ENCODE measurements at regions not wholly inside any gene's neighbourhood (a gene's known extent, or its start where the extent isn't known, plus 50 kb on each side); places are given as distances from the start of the nearest gene placed in this dataset.

GRCh38 chr2:239839306-239839705 lies 185.8 kb downstream of the NDUFA10 start:
- TF ChIP-seq, protein P1, sequence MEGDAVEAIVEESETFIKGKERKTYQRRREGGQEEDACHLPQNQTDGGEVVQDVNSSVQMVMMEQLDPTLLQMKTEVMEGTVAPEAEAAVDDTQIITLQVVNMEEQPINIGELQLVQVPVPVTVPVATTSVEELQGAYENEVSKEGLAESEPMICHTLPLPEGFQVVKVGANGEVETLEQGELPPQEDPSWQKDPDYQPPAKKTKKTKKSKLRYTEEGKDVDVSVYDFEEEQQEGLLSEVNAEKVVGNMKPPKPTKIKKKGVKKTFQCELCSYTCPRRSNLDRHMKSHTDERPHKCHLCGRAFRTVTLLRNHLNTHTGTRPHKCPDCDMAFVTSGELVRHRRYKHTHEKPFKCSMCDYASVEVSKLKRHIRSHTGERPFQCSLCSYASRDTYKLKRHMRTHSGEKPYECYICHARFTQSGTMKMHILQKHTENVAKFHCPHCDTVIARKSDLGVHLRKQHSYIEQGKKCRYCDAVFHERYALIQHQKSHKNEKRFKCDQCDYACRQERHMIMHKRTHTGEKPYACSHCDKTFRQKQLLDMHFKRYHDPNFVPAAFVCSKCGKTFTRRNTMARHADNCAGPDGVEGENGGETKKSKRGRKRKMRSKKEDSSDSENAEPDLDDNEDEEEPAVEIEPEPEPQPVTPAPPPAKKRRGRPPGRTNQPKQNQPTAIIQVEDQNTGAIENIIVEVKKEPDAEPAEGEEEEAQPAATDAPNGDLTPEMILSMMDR (IDR thresholded peaks at IDR 0.05; ENCODE audit: insufficient read depth, low read depth, low read length): no peak
- no peak for DNase-seq (ENCODE audit: low read depth)
- no peak overlapping the region for H3K4me3 ChIP-seq (ENCODE audit: low read depth, low read length)

DNA sequence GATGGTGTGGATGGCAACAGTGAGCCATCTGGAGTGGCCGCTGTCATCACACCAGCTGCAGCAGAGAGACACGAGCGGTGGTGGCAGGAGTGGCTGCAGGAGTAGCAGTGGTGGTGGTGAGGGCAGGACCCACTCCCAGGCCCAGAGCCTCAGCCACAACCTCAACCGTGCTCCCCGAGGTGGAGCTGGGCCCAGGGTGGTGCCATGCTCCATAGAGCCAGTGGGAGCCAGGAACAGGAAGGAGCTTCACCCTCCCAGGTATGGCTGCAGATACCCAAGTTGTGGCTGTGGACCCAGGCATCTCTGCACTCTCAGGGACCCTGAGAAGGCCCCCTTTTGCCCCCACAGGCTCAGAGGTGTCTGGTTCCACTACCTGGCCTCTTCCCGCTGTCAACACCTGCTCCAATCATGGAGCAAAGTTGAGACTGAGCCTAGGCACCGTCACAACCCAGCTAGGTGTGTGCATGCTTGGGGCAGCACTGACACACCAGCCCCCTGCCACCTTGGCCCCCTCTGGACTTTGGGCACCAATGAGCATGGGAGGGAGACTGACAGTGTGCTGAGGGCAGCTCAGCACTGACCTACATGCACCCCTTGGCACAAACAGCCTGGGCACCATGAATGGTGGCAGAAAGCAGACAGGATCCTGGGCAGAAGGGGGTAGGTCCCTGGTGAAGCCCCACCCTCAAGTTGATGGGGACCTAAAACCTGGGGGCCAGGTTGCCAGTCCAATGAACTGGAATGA lies 188.9 kb downstream of the NDUFA10 start:
- TF ChIP-seq, protein P1 (IDR thresholded peaks at IDR 0.05; ENCODE audit: insufficient read depth, low read depth, low read length): no peak
- no peak for DNase-seq (ENCODE audit: low read depth)
- H3K4me3 ChIP-seq (ENCODE audit: low read depth, low read length): no peak overlapping the region

GRCh38 chr2:239835056-239835455 lies 190.1 kb downstream of the NDUFA10 start:
- TF ChIP-seq, protein P1 (IDR thresholded peaks at IDR 0.05; ENCODE audit: insufficient read depth, low read depth, low read length): no peak
- no peak for DNase-seq (ENCODE audit: low read depth)
- H3K4me3 ChIP-seq (ENCODE audit: low read depth, low read length): no peak overlapping the region

GRCh38 chr2:239834143-239834542 lies 191.0 kb downstream of the NDUFA10 start:
- DNase-seq (ENCODE audit: low read depth): no peak
- TF ChIP-seq, protein P1 (IDR thresholded peaks at IDR 0.05; ENCODE audit: insufficient read depth, low read depth, low read length): no peak
- no peak overlapping the region for H3K4me3 ChIP-seq (ENCODE audit: low read depth, low read length)

- DNase-seq (ENCODE audit: low read depth): no peak
- no peak overlapping the region for H3K4me3 ChIP-seq (ENCODE audit: low read depth, low read length)
- TF ChIP-seq, protein P1 (IDR thresholded peaks at IDR 0.05; ENCODE audit: insufficient read depth, low read depth, low read length): no peak
Observed at GRCh38 chr2:239833269-239834109, 191.7 kb downstream of the NDUFA10 start.

GRCh38 chr2:239832490-239833268 lies 192.5 kb downstream of the NDUFA10 start:
- TF ChIP-seq, protein P1 (IDR thresholded peaks at IDR 0.05; ENCODE audit: insufficient read depth, low read depth, low read length): no peak
- DNase-seq (ENCODE audit: low read depth): no peak
- no peak overlapping the region for H3K4me3 ChIP-seq (ENCODE audit: low read depth, low read length)
